C4-2B (cell line): ENCODE measurements at regions not wholly inside any gene's neighbourhood (a gene's known extent, or its start where the extent isn't known, plus 50 kb on each side); places are given as distances from the start of the nearest gene placed in this dataset.

Source experiments
- CTCF ChIP-seq: fragments of 450-650 bp; conservative IDR thresholded peaks from 2 replicates; pipeline ENCODE4 v1.5.1; 2017; ENCODE audit warnings: mild to moderate bottlenecking
- ZFX ChIP-seq: fragments of 450-650 bp; IDR thresholded peaks from 2 replicates; pipeline ENCODE4 v1.6.1; 2017

- TF ChIP-seq CTCF (no peak), ZFX (no peak)
Measured at GRCh38 chr13:29936956-29937355, 86.5 kb upstream of the UBL3 start.
